ENCODE measurements at regions not wholly inside any gene's neighbourhood (a gene's known extent, or its start where the extent isn't known, plus 50 kb on each side); places are given as distances from the start of the nearest gene placed in this dataset.
"Not testable (repeated sequence)": the region's sequence is repeated elsewhere in the genome, so short reads cannot be mapped to it uniquely, and the experiment has no call there.

- H3K4me1 ChIP-seq (ENCODE audit: control insufficient read depth, insufficient read depth, low read length); H3K9me3 ChIP-seq (ENCODE audit: control insufficient read depth, insufficient read depth, low read depth, low read length); CTCF ChIA-PET; H3K36me3 ChIP-seq (ENCODE audit: control insufficient read depth in 2 of 2, insufficient read depth in 1 of 2, low read length in 2 of 2); H3K4me3 ChIP-seq (ENCODE audit: low read depth, low read length); POLR2A ChIA-PET; H3K27ac ChIP-seq (ENCODE audit: extremely low read depth, low read depth, low read length): not testable (repeated sequence)
- TF ChIP-seq IKZF3 (tag by site-specific recombination; IDR thresholded peaks at IDR 0.05) (peak; percentile 48; the same call in 1 of the 2 replicates), YY1 (tag by site-specific recombination; IDR thresholded peaks at IDR 0.05) (peak; percentile 66; the same call in 1 of the 2 replicates), ZNF24 (tag by site-specific recombination; IDR thresholded peaks at IDR 0.05) (0 out of 2 replicates have a peak, but pooled peaks have one; percentile 48), ZBTB48 (tag by site-specific recombination; IDR thresholded peaks at IDR 0.05) (peak; percentile 72; the same call in 1 of the 2 replicates), ZNF2 (tag by site-specific recombination; IDR thresholded peaks at IDR 0.05) (peak; percentile 46; the same call in 1 of the 2 replicates), WT1 (tag by site-specific recombination; IDR thresholded peaks at IDR 0.05) (peak; percentile 36; the same call in 1 of the 2 replicates), ZNF341 (tag by site-specific recombination; IDR thresholded peaks at IDR 0.05; ENCODE audit: low read depth) (peak; percentile 70), ZNF501 (tag by site-specific recombination; IDR thresholded peaks at IDR 0.05) (0 out of 2 replicates have a peak, but pooled peaks have one; percentile 48), ZBTB11 (tag by site-specific recombination; conservative IDR thresholded peaks at IDR 0.05; ENCODE audit: low read depth) (0 out of 2 replicates have a peak, but pooled peaks have one; percentile 20), KLF9 (tag by site-specific recombination; IDR thresholded peaks at IDR 0.05; ENCODE audit: low read depth) (peak; percentile 39; the same call in 1 of the 2 replicates), ZBTB8A (tag by site-specific recombination; IDR thresholded peaks at IDR 0.05) (peak; percentile 85), ZNF561 (tag by site-specific recombination; IDR thresholded peaks at IDR 0.05; ENCODE audit: borderline replicate concordance) (0 out of 2 replicates have a peak, but pooled peaks have one; percentile 38), PATZ1 (tag by site-specific recombination; IDR thresholded peaks at IDR 0.05) (peak; percentile 35; the same call in 1 of the 2 replicates), ZNF629 (tag by site-specific recombination; IDR thresholded peaks at IDR 0.05) (peak; percentile 28; the same call in 1 of the 2 replicates), ZNF692 (tag by site-specific recombination; IDR thresholded peaks at IDR 0.05) (peak; percentile 55; the same call in 1 of the 2 replicates), KLF17 (tag by site-specific recombination; IDR thresholded peaks at IDR 0.05) (peak; percentile 43; the same call in 1 of the 2 replicates), SP7 (tag by site-specific recombination; IDR thresholded peaks at IDR 0.05) (0 out of 2 replicates have a peak, but pooled peaks have one; percentile 14), ZNF391 (tag by site-specific recombination; IDR thresholded peaks at IDR 0.05; ENCODE audit: borderline replicate concordance, low read depth) (0 out of 2 replicates have a peak, but pooled peaks have one; percentile 34), ZNF324 (tag by site-specific recombination; IDR thresholded peaks at IDR 0.05) (0 out of 2 replicates have a peak, but pooled peaks have one; percentile 28), ZFP69B (tag by site-specific recombination; IDR thresholded peaks at IDR 0.05) (peak; percentile 75; the same call in 1 of the 2 replicates)
Observed at GRCh38 chr12:31162896-31163560, 89.4 kb downstream of the DDX11 start.

GRCh38 chr12:31174293-31174692 lies 100.6 kb downstream of the DDX11 start:
- H3K36me3 ChIP-seq (ENCODE audit: control insufficient read depth in 2 of 2, insufficient read depth in 1 of 2, low read length in 2 of 2); H3K4me1 ChIP-seq (ENCODE audit: control insufficient read depth, insufficient read depth, low read length); POLR2A ChIA-PET; H3K9me3 ChIP-seq (ENCODE audit: control insufficient read depth, insufficient read depth, low read depth, low read length); H3K27ac ChIP-seq (ENCODE audit: extremely low read depth, low read depth, low read length); H3K4me3 ChIP-seq (ENCODE audit: low read depth, low read length): not testable (repeated sequence)
- CTCF ChIA-PET = interaction anchor here (1.6 kb wide), 1 partner anchor 327 kb away, joined by 6 read pairs; no protein-coding TSS in a partner anchor

All from HEK293 (cell line).